Peyer's patch (tissue), 4 donors: ENCODE measurements at regions not wholly inside any gene's neighbourhood (a gene's known extent, or its start where the extent isn't known, plus 50 kb on each side); places are given as distances from the start of the nearest gene placed in this dataset.

Experiments used
- DNase-seq, 3 donors: peaks; one replicate each; pipeline ENCODE4 v3.0.0-alpha.2; 2017 to 2019
- H3K27ac ChIP-seq, 4 donors: fragments of 200-600 bp; sonication (generic); one replicate each; pipeline ENCODE4 v1.5.1; 2016 to 2019
- H3K27me3 ChIP-seq, 2 donors: fragments of 200-600 bp; sonication (generic); one replicate each; pipeline ENCODE4 v1.5.1; 2019
- H3K36me3 ChIP-seq, 3 donors: fragments of 200-600 bp; sonication (generic); one replicate each; pipeline ENCODE4 v1.5.1; 2016 to 2019
- H3K4me1 ChIP-seq, 4 donors: fragments of 200-600 bp; sonication (generic); one replicate each; pipeline ENCODE4 v1.5.1; 2016 to 2019
- H3K4me3 ChIP-seq, 4 donors: fragments of 200-600 bp; sonication (generic); 1 replicate in 3 of 4; 2 replicates in 1 of 4; pipeline ENCODE4 v1.5.1; 2016 to 2019; ENCODE audit warnings: mild to moderate bottlenecking in 1 of 4
- H3K9me3 ChIP-seq, 4 donors: fragments of 200-600 bp; sonication (generic); one replicate each; pipeline ENCODE4 v1.5.1; 2016 to 2019; ENCODE audit warnings: mild to moderate bottlenecking in 1 of 4
- POLR2A ChIP-seq, 2 donors: fragments of 450-650 bp; IDR thresholded peaks; one replicate each; pipeline ENCODE4 v1.5.1; 2017; ENCODE audit warnings: antibody characterized with exemption in 2 of 2, mild to moderate bottlenecking in 2 of 2, moderate library complexity in 2 of 2
- TF ChIP-seq, protein P1 (sequence below), 6 experiments: fragments of 450-650 bp in 4 of 6; fragments of 200-600 bp in 2 of 6; sonication (generic) in 1 of 6; IDR thresholded peaks; one replicate each; pipeline ENCODE4 v1.5.1; 2017 to 2019; ENCODE audit warnings: antibody characterized with exemption in 6 of 6, mild to moderate bottlenecking in 3 of 6, moderate library complexity in 1 of 6

DNA sequence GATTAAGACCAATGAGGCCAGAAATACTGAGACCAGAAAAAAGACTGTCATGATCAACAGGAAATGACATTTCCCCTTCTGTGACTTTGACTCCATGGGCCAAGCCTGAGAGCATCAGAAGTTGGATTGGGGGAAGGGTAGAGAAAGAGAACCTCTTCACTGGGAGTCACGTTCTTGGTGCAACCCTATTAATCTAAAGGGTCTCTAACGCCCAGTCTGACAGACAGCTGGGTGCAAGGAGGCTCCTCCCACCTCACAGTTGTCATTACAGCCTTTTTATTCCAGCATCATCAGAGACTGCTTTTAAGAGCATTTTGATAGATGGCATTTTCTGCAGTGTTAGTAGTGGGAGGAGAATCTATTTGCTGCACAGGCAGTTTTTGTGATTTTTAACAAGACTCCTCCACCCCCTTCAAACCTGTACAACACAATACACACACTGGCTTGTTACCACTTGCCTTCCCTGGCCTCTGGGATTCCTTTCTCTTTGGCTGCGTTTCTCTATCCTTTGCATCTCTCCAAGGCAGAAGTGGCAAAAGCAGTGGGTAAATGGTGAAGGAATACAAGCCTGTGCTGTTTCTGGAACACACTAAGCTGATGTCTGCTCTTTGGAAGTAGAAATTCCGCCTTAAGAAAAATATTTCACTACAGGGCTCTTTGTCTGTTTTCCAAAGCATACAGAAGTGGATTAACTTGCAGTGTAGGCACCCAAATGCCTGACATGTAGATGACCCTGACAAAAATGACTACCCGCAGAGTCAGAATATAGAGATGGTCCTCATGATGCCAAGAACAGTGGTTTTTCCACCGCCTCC is 310.4 kb upstream of the ZNF608 start:
- Histone ChIP-seq H3K9me3 (no peaks in the 10 kb centered on the region), H3K4me3 (no peak overlapping the region), H3K27ac (no peak overlapping the region), H3K27me3 (no peaks in the 10 kb centered on the region), H3K4me1 (no peaks in the 10 kb centered on the region), H3K36me3 (no peaks in the 10 kb centered on the region)
- TF ChIP-seq, protein P1, sequence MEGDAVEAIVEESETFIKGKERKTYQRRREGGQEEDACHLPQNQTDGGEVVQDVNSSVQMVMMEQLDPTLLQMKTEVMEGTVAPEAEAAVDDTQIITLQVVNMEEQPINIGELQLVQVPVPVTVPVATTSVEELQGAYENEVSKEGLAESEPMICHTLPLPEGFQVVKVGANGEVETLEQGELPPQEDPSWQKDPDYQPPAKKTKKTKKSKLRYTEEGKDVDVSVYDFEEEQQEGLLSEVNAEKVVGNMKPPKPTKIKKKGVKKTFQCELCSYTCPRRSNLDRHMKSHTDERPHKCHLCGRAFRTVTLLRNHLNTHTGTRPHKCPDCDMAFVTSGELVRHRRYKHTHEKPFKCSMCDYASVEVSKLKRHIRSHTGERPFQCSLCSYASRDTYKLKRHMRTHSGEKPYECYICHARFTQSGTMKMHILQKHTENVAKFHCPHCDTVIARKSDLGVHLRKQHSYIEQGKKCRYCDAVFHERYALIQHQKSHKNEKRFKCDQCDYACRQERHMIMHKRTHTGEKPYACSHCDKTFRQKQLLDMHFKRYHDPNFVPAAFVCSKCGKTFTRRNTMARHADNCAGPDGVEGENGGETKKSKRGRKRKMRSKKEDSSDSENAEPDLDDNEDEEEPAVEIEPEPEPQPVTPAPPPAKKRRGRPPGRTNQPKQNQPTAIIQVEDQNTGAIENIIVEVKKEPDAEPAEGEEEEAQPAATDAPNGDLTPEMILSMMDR (IDR thresholded peaks at IDR 0.05) = no peak
- TF ChIP-seq POLR2A (IDR thresholded peaks at IDR 0.05) = no peak
- no peak for DNase-seq

DNA sequence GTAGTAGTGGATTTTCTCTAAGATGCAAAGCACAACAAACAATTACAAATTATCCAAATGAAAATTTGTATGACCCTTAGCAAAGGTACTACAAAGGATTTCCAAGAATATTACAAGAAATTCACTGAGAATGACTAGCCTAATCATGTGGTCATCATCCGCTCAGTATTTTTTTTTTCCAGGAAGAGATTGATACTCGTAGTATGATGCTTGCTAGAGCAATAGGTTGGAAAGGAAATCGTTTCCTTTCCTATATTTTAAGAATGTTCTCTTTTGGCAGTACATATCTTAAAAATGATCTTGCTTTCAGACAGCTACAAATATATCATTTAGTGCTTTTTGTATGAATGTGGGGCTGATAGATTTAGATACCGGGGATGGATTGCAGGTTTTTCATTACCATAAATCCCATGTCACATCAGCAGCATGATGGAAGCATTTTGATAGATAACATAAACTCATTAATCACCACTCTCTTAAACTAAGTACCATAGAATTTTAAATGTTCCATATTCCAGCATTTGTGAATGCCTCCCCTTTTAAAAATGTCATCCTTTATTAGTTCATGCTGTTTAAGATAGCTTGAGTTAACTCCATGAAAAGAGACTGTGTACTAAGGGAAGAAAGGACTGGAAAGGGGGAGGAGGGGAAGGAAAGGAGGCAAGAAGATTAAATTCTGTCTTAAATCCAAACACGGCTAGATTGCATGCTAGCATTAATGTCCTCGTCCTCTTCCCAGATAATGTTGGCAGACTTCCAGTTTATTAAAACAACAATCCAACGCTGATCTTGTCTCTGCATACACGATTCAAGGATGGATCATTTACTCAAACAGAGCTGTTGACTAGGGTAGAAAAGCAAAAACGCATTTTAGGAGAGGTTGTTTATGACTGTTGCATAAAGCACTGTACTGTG is 311.7 kb upstream of the ZNF608 start:
- Histone ChIP-seq H3K27me3 (no peaks in the 10 kb centered on the region), H3K27ac (no peak overlapping the region), H3K9me3 (no peaks in the 10 kb centered on the region), H3K36me3 (no peaks in the 10 kb centered on the region), H3K4me3 (no peak overlapping the region), H3K4me1 (no peaks in the 10 kb centered on the region)
- no peak for DNase-seq
- TF ChIP-seq, protein P1 (IDR thresholded peaks at IDR 0.05) = no peak
- no peak for TF ChIP-seq POLR2A (IDR thresholded peaks at IDR 0.05)

DNA sequence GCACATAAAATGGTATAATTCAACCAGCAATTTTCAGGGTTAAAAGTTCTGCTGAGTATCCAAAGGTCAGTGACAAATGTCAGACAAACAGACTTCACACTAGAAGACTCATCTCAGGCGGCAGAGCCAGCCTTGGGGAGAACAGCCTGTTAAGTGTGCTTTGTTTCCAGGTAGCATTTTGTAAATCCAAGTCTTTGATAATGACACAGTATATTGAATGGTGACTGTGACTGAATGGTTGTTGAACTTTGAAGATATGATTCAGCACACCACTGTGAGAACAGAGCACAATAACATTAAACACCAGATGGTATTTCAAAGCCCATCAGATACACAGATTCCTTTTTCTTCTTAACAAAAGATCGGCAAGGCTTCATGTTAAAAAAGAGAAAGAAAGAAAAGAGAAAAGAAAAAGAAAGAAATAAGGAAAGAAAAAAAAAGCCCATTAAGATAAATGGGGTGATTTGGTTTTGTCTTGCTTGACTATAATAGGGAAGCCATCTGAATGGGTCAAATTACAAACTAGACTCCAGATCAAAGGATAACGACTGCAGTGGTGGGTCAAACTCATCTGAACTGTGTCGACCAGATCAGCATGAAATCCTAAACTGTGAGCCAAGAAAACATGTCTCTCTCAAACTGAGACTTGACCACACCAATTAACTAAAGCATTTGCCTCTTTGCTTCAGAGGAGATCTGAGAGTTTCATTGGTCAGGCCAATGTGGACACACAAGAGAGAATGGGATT is 313.0 kb upstream of the ZNF608 start:
- no peaks in the 10 kb centered on the region for H3K9me3 ChIP-seq
- DNase-seq = no peak
- no peaks in the 10 kb centered on the region for H3K4me1 ChIP-seq
- H3K36me3 ChIP-seq = no peaks in the 10 kb centered on the region
- no peaks in the 10 kb centered on the region for H3K27me3 ChIP-seq
- H3K4me3 ChIP-seq = no peak overlapping the region
- no peak overlapping the region for H3K27ac ChIP-seq
- TF ChIP-seq POLR2A (IDR thresholded peaks at IDR 0.05) = no peak
- TF ChIP-seq, protein P1 (IDR thresholded peaks at IDR 0.05) = no peak

DNA sequence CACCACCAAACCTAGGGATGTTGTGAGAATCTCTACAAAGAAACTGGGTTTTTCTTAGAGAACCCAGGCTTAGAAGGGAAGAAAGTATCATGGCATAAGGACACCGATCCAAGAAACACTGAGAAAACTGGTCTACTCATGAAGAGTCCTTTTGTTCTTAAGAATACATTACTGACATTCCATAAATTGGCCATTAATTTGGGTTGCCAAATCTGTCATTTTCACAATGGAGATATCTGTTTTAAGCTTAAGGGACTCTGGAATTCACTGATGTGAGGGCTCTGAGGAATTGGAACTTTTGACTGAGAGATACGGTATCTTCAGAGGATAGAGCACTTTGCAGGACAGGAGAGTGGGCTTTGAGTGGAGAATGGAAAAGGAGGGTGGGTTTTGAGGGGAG is 315.3 kb upstream of the ZNF608 start:
- Histone ChIP-seq H3K27me3 (no peaks in the 10 kb centered on the region), H3K27ac (no peak overlapping the region), H3K4me1 (no peaks in the 10 kb centered on the region), H3K36me3 (no peaks in the 10 kb centered on the region), H3K9me3 (no peaks in the 10 kb centered on the region), H3K4me3 (no peak overlapping the region)
- DNase-seq = no peak
- no peak for TF ChIP-seq POLR2A (IDR thresholded peaks at IDR 0.05)

DNA sequence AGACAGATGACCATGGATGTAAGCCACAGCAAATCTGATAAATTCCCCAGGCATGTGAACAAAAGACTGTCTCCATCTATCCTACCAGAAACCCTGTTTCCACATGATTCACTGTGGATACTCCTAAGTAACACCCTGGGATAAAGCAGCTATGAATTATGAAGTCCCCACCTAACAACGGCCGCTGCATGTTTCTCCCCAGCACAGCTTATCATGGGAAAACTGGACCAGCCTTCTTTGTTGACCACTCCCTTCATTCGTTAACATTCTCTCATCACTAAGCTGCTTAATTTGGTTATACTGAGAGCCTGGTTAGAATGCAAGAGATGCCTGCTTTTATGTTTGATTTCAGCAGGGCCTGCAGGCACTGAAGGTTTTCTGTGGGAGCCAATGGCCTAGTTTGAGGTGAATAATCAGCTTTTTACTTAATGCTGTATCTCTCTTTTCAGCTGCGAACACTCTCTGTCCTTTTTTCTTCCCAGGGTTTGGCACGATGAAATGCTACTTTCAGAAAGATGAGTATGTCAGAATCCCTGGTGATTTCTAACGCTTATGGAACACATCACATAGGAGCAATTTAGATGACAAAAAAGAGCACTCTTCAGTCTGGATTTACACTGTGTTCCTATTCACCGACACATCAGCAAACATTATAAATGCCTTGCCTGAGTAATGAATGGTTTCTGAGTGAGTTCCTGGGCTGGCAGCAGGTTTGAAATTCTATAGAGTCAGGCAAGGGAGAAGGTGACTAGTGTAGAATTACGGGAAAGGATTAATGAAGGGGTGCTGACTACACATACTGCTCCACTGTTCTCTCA is 318.4 kb upstream of the ZNF608 start:
- DNase-seq = no peak
- Histone ChIP-seq H3K4me1 (no peaks in the 10 kb centered on the region), H3K9me3 (no peaks in the 10 kb centered on the region), H3K27ac (no peak overlapping the region), H3K36me3 (no peaks in the 10 kb centered on the region), H3K4me3 (no peak overlapping the region), H3K27me3 (no peaks in the 10 kb centered on the region)
- no peak for TF ChIP-seq POLR2A (IDR thresholded peaks at IDR 0.05)
- TF ChIP-seq, protein P1 (IDR thresholded peaks at IDR 0.05) = no peak
